ENCODE measurements at regions not wholly inside any gene's neighbourhood (a gene's known extent, or its start where the extent isn't known, plus 50 kb on each side); places are given as distances from the start of the nearest gene placed in this dataset.
"Not testable (repeated sequence)": the region's sequence is repeated elsewhere in the genome, so short reads cannot be mapped to it uniquely, and the experiment has no call there.

DNA sequence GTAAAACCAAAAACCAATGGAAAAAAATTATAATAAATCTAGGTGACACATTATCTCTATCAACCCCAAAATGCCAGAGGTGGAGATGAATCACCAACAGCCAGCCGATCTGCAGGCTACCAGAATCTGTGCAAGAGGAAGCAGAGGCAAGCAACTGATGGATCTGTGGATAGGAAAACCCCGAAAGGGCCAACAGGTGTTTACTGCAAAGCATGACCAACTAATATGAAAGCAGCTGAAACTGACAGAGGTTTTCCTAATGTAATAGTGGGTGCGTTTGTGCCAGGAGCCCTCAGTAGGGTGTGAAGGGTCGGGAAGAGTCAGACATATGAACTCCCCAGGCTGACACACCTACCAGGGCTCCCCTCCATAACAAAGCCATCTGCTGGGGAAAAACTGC, 554.6 kb downstream of the RFC3 start:
- no peaks in the 10 kb centered on the region for H3K4me1 ChIP-seq (ENCODE audit: low read length)
- H3K36me3 ChIP-seq (replicated peaks; ENCODE audit: low read depth, low read length): no peaks in the 10 kb centered on the region
- H3K27ac ChIP-seq (ENCODE audit: low read length): no peak overlapping the region
- H3K9ac ChIP-seq (ENCODE audit: low read length): no peak overlapping the region
- no peak for TF ChIP-seq EZH2phosphoT487 (IDR thresholded peaks at IDR 0.05; ENCODE audit: low read depth)
- TF ChIP-seq, protein P1, sequence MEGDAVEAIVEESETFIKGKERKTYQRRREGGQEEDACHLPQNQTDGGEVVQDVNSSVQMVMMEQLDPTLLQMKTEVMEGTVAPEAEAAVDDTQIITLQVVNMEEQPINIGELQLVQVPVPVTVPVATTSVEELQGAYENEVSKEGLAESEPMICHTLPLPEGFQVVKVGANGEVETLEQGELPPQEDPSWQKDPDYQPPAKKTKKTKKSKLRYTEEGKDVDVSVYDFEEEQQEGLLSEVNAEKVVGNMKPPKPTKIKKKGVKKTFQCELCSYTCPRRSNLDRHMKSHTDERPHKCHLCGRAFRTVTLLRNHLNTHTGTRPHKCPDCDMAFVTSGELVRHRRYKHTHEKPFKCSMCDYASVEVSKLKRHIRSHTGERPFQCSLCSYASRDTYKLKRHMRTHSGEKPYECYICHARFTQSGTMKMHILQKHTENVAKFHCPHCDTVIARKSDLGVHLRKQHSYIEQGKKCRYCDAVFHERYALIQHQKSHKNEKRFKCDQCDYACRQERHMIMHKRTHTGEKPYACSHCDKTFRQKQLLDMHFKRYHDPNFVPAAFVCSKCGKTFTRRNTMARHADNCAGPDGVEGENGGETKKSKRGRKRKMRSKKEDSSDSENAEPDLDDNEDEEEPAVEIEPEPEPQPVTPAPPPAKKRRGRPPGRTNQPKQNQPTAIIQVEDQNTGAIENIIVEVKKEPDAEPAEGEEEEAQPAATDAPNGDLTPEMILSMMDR (IDR thresholded peaks at IDR 0.05; ENCODE audit: low read depth, low read length): no peak
- no peaks in the 10 kb centered on the region for H3K27me3 ChIP-seq (ENCODE audit: low read depth, low read length)
- no peaks in the 10 kb centered on the region for H4K20me1 ChIP-seq (ENCODE audit: insufficient read depth, low read length)
- H3K79me2 ChIP-seq (ENCODE audit: low read length): no peaks in the 10 kb centered on the region
- no peak overlapping the region for H3K4me2 ChIP-seq (ENCODE audit: low read length)
- no peak overlapping the region for H2AFZ ChIP-seq (ENCODE audit: low read depth, low read length)
- no peaks in the 10 kb centered on the region for H3K9me3 ChIP-seq (ENCODE audit: insufficient read depth, low read length)
- no peak overlapping the region for H3K4me3 ChIP-seq (ENCODE audit: low read length)

DNA sequence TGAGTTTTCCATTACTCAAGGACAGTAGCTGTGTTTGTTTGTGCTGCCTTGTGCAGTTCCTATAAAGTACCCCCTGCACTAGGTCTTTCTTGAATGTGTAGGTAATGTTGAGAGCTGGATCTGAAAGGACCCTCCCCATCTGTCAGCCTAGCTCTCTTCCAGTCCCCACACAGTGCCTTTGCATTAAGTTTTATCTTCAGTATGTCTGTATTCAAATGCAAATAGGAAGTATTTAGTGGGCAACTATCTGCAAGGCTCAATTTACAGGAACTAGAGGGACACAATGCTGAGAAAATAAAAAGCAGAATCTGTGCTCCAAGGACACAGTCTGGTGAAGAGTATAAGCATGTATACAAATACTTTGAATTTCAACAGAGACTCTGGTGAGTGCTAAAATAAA, 558.5 kb downstream of the RFC3 start:
- Histone ChIP-seq H2AFZ (ENCODE audit: low read depth, low read length) (no peak overlapping the region), H3K79me2 (ENCODE audit: low read length) (no peaks in the 10 kb centered on the region), H3K36me3 (replicated peaks; ENCODE audit: low read depth, low read length) (no peaks in the 10 kb centered on the region), H3K9ac (ENCODE audit: low read length) (no peak overlapping the region), H4K20me1 (ENCODE audit: insufficient read depth, low read length) (no peaks in the 10 kb centered on the region), H3K4me1 (ENCODE audit: low read length) (no peaks in the 10 kb centered on the region), H3K27ac (ENCODE audit: low read length) (no peak overlapping the region), H3K27me3 (ENCODE audit: low read depth, low read length) (no peaks in the 10 kb centered on the region), H3K9me3 (ENCODE audit: insufficient read depth, low read length) (no peaks in the 10 kb centered on the region), H3K4me3 (ENCODE audit: low read length) (no peak overlapping the region), H3K4me2 (ENCODE audit: low read length) (no peak overlapping the region)
- TF ChIP-seq, protein P1 (IDR thresholded peaks at IDR 0.05; ENCODE audit: low read depth, low read length): no peak
- no peak for TF ChIP-seq EZH2phosphoT487 (IDR thresholded peaks at IDR 0.05; ENCODE audit: low read depth)

DNA sequence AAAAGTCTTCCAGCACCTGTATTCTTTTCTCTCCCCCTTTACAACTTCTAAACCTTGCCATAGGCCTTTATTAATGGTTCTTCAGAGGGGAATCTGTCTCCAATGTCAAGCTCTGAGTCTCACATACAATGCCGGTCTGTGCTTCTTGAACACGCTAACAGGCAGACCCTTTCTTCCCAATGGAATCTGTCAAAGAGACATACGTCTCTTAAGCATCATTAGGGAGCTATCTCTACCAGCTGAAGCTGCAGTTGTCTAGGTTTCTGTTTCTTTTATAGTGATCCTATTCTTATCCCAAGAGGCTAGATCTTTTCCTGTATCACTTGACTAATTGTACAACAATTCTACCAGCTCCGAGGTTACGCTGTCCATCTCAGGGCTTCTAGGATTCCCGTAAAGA, 560.8 kb upstream of the NBEA start:
- Histone ChIP-seq H3K79me2 (ENCODE audit: low read length) (no peaks in the 10 kb centered on the region), H3K27me3 (ENCODE audit: low read depth, low read length) (no peaks in the 10 kb centered on the region), H3K4me2 (ENCODE audit: low read length) (no peak overlapping the region), H3K36me3 (replicated peaks; ENCODE audit: low read depth, low read length) (no peaks in the 10 kb centered on the region), H3K4me3 (ENCODE audit: low read length) (no peak overlapping the region), H3K9me3 (ENCODE audit: insufficient read depth, low read length) (no peaks in the 10 kb centered on the region), H2AFZ (ENCODE audit: low read depth, low read length) (no peak overlapping the region), H3K27ac (ENCODE audit: low read length) (no peak overlapping the region), H4K20me1 (ENCODE audit: insufficient read depth, low read length) (no peaks in the 10 kb centered on the region), H3K4me1 (ENCODE audit: low read length) (no peaks in the 10 kb centered on the region), H3K9ac (ENCODE audit: low read length) (no peak overlapping the region)
- no peak for TF ChIP-seq EZH2phosphoT487 (IDR thresholded peaks at IDR 0.05; ENCODE audit: low read depth)
- TF ChIP-seq, protein P1 (IDR thresholded peaks at IDR 0.05; ENCODE audit: low read depth, low read length): no peak

DNA sequence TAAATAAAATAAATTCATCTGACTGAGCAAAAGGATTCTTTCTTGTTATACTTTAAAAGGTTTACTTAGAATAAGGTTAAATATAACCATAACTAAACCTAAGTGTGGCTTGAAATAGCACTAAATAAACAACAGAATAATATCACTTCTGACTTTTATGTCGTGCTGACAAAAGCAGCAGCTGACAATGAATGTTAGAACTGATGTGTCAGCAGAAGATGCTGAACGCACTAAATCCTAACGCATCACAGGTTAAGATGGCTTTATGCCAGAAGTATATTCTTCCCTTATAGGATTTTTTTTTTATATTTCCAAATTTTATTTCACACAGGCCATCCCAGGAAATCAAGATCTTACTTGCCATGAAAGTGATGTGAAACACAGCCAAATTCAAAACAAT, 558.3 kb upstream of the NBEA start:
- H3K4me3 ChIP-seq (ENCODE audit: low read length): no peak overlapping the region
- no peak overlapping the region for H3K9ac ChIP-seq (ENCODE audit: low read length)
- H3K36me3 ChIP-seq (replicated peaks; ENCODE audit: low read depth, low read length): no peaks in the 10 kb centered on the region
- H2AFZ ChIP-seq (ENCODE audit: low read depth, low read length): no peak overlapping the region
- H3K27me3 ChIP-seq (ENCODE audit: low read depth, low read length): 0 out of 2 replicates have a peak, but pooled peaks cover under 1% of the 10 kb centered on the region
- no peaks in the 10 kb centered on the region for H4K20me1 ChIP-seq (ENCODE audit: insufficient read depth, low read length)
- H3K27ac ChIP-seq (ENCODE audit: low read length): no peak overlapping the region
- H3K4me1 ChIP-seq (ENCODE audit: low read length): no peaks in the 10 kb centered on the region
- no peak overlapping the region for H3K4me2 ChIP-seq (ENCODE audit: low read length)
- no peaks in the 10 kb centered on the region for H3K9me3 ChIP-seq (ENCODE audit: insufficient read depth, low read length)
- no peaks in the 10 kb centered on the region for H3K79me2 ChIP-seq (ENCODE audit: low read length)
- TF ChIP-seq EZH2phosphoT487 (IDR thresholded peaks at IDR 0.05; ENCODE audit: low read depth): no peak
- TF ChIP-seq, protein P1 (IDR thresholded peaks at IDR 0.05; ENCODE audit: low read depth, low read length): no peak

DNA sequence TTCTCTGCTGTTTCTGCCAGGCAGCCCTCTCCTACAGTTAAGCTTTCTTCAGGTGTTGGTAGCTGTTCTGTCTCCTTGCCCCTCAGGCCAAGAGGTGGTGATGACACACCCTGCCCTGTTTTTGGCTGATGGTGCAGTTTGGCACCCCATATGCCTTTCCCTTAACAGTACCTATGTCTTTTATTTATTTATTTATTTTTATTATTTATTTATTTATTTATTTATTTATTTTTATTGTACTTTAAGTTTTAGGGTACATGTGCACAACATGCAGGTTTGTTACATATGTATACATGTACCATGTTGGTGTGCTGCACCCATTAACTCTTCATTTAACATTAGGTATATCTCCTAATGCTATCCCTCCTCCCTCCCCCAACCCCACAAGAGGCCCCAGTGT, 555.8 kb upstream of the NBEA start:
- not testable (repeated sequence) for H3K9me3 ChIP-seq (ENCODE audit: insufficient read depth, low read length); H3K4me3 ChIP-seq (ENCODE audit: low read length)

More for the DNA sequence above, 555.8 kb upstream of the NBEA start:
- not testable (repeated sequence) for H3K27me3 ChIP-seq (ENCODE audit: low read depth, low read length); H3K9ac ChIP-seq (ENCODE audit: low read length); H3K79me2 ChIP-seq (ENCODE audit: low read length); H3K36me3 ChIP-seq (replicated peaks; ENCODE audit: low read depth, low read length); H3K27ac ChIP-seq (ENCODE audit: low read length); H3K4me1 ChIP-seq (ENCODE audit: low read length); H3K4me2 ChIP-seq (ENCODE audit: low read length); H4K20me1 ChIP-seq (ENCODE audit: insufficient read depth, low read length); H2AFZ ChIP-seq (ENCODE audit: low read depth, low read length)

All from OCI-LY3 (cell line).